ENCODE measurements at regions not wholly inside any gene's neighbourhood (a gene's known extent, or its start where the extent isn't known, plus 50 kb on each side); places are given as distances from the start of the nearest gene placed in this dataset.

Small RNA genes lying in the stretch of these regions (small RNA-seq; reads per million reads assigned to genes)
- 0 reads per million in 2 experiments for gene RNA5SP228

Data from NCI-H460 (cell line).